Stimulated activated naive CD8-positive, alpha-beta T cell treated with anti-CD3 and anti-CD28 coated beads, Interleukin-15, amount 100 ng/mL, for 72 hours (primary cell): ENCODE measurements at regions not wholly inside any gene's neighbourhood (a gene's known extent, or its start where the extent isn't known, plus 50 kb on each side); places are given as distances from the start of the nearest gene placed in this dataset.
A peak's percentile ranks its signal among the peaks of the same experiment; 100 is the strongest.

Experiments
- ATAC-seq: fragments of 150-1000 bp; cut with Tn5 transposase; 2 replicates; pipeline ENCODE4 v1.10.0; 2021; ENCODE audit warnings: mild to moderate bottlenecking, moderate library complexity
- DNase-seq, 2 donors: peaks; one replicate each; pipeline ENCODE4 v3.0.0; 2021 to 2022
- H3K27ac Mint-ChIP-seq, 2 donors: one replicate each; pipeline ENCODE4 v1.8.0; 2022; ENCODE audit warnings: mild to moderate bottlenecking in 2 of 2, mixed read lengths in 2 of 2, moderate library complexity in 2 of 2
- H3K27me3 Mint-ChIP-seq: one replicate; pipeline ENCODE4 v1.8.0; 2022; ENCODE audit warnings: mixed read lengths
- H3K4me1 Mint-ChIP-seq: one replicate; pipeline ENCODE4 v1.8.0; 2022; ENCODE audit warnings: mild to moderate bottlenecking, mixed read lengths
- H3K4me3 Mint-ChIP-seq, 2 donors: one replicate each; pipeline ENCODE4 v1.8.0; 2022; ENCODE audit warnings: mild to moderate bottlenecking in 2 of 2, mixed read lengths in 2 of 2, moderate library complexity in 1 of 2
- H3K9me3 Mint-ChIP-seq, 2 donors: one replicate each; pipeline ENCODE4 v1.8.0; 2022; ENCODE audit warnings: mixed read lengths in 2 of 2

DNA sequence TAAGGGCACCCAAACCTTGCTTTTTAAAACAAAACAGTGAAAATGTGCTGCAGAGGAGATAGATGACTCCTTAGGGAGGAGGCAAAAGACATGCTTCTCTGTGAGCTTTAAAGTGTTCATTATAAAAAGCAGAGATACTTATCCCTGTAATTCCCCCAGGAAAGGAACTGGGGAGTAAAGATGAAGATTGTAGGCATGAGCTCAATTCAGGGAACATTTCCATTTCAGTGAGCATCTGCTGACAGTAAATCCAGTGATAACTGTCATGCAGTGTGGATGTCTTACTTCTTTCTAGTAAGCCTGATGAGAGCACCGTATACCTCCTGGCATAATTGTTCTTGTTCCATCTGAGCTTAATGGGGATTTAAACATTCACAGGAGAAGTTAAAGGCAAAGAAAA is 1296.5 kb downstream of the MRPL39 start:
- no peaks in the 10 kb centered on the region for H3K4me1 Mint-ChIP-seq
- ATAC-seq (no peak), DNase-seq (no peak)
- no peak overlapping the region for H3K4me3 Mint-ChIP-seq
- H3K27ac Mint-ChIP-seq: no peak overlapping the region
- H3K27me3 Mint-ChIP-seq: no peaks in the 10 kb centered on the region
- no peaks in the 10 kb centered on the region for H3K9me3 Mint-ChIP-seq

- H3K27ac Mint-ChIP-seq: no peak overlapping the region
- DNase-seq (no peak), ATAC-seq (no peak)
- H3K27me3 Mint-ChIP-seq: no peaks in the 10 kb centered on the region
- H3K9me3 Mint-ChIP-seq: no peaks in the 10 kb centered on the region
- H3K4me1 Mint-ChIP-seq: no peaks in the 10 kb centered on the region
- H3K4me3 Mint-ChIP-seq: no peak overlapping the region
Measured at GRCh38 chr21:24308183-24308582, 1299.1 kb downstream of the MRPL39 start.

GRCh38 chr21:24302400-24302799 is 1304.9 kb downstream of the MRPL39 start:
- Mint-ChIP-seq H3K27ac (no peak overlapping the region), H3K4me1 (no peaks in the 10 kb centered on the region), H3K27me3 (no peaks in the 10 kb centered on the region), H3K9me3 (no peaks in the 10 kb centered on the region), H3K4me3 (no peak overlapping the region)
- DNase-seq (no peak), ATAC-seq (no peak)

DNA sequence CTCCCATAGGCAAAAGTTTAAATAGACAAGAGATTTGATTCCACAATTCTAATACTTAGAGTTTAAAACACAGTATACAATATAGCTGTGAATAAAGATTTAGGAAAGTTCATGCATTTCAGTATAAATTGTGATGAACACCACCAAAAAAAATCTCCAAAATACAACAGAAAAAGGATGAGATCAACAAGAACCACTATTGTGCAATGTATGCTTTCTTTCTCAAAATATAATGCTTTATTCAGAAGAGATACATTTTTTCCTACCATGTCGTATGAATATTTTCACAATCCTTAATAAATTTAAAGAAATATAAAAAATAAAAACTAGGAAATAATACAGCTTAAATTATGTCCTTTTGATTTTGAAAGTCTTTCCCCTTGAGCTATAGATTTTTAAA is 1309.2 kb downstream of the MRPL39 start:
- Mint-ChIP-seq H3K27me3 (no peaks in the 10 kb centered on the region), H3K4me3 (no peak overlapping the region), H3K9me3 (no peaks in the 10 kb centered on the region), H3K27ac (no peak overlapping the region), H3K4me1 (no peaks in the 10 kb centered on the region)
- DNase-seq (no peak), ATAC-seq (no peak)

- H3K27ac Mint-ChIP-seq: peak overlapping the region in 1 of 2 donors; percentile 44
- no peak for ATAC-seq
- no peaks in the 10 kb centered on the region for H3K27me3 Mint-ChIP-seq
- no peak overlapping the region for H3K4me3 Mint-ChIP-seq
- peaks cover 9% of the 10 kb centered on the region for H3K4me1 Mint-ChIP-seq
- no peak for DNase-seq
- H3K9me3 Mint-ChIP-seq: no peaks in the 10 kb centered on the region
Measured at GRCh38 chr21:24294171-24294570, 1313.1 kb downstream of the MRPL39 start.

DNA sequence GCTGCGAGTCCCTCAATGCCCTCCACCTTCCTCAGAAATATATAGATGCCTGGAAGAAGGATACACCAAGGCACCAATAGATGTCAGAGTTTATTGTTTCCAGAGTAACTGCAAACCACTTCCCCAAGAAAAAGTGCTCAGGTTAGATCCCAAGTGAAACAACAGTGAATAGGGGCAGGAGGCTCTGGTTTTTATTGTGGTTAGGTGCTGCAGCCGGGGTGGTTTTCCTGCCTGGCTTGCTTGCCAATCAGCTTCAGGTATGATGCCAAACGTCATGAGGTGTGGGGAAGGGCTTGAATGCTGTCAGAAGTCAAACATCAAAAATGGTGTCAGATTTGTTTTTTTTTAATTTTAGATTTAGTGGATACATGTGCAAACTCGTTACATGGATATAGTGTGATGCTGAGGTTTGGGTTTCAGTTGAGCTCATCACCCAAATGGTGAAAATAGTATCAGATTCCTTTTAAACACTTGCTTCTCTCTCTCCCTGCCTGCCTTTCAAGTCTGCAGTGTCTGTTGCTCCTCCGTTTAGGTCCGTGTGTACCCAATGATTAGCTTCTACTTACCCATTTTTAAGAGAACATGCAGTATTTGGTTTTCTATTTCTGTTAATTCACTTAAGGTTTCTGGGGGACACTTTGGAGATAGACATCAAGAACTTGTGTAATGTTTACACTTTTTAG is 1317.0 kb downstream of the MRPL39 start:
- Mint-ChIP-seq H3K4me1 (peaks cover 9% of the 10 kb centered on the region), H3K27ac (peak overlapping the region in 1 of 2 donors; percentile 94), H3K4me3 (peak overlapping the region; percentile 58 to 67), H3K27me3 (no peaks in the 10 kb centered on the region), H3K9me3 (no peaks in the 10 kb centered on the region)
- peak; percentile 20 to 58 for DNase-seq
- ATAC-seq: peak; percentile 99

- Mint-ChIP-seq H3K4me1 (peaks cover 9% of the 10 kb centered on the region), H3K9me3 (no peaks in the 10 kb centered on the region), H3K27me3 (no peaks in the 10 kb centered on the region), H3K27ac (peak overlapping the region in 1 of 2 donors; percentile 19), H3K4me3 (no peak overlapping the region)
- ATAC-seq (no peak), DNase-seq (no peak)
Measured at GRCh38 chr21:24289539-24289938, 1317.7 kb downstream of the MRPL39 start.

- ATAC-seq (no peak), DNase-seq (no peak)
- Mint-ChIP-seq H3K4me3 (no peak overlapping the region), H3K27me3 (no peaks in the 10 kb centered on the region), H3K27ac (no peak overlapping the region), H3K9me3 (no peaks in the 10 kb centered on the region), H3K4me1 (no peaks in the 10 kb centered on the region)
Measured at GRCh38 chr21:24280596-24280995, 1326.7 kb downstream of the MRPL39 start.

DNA sequence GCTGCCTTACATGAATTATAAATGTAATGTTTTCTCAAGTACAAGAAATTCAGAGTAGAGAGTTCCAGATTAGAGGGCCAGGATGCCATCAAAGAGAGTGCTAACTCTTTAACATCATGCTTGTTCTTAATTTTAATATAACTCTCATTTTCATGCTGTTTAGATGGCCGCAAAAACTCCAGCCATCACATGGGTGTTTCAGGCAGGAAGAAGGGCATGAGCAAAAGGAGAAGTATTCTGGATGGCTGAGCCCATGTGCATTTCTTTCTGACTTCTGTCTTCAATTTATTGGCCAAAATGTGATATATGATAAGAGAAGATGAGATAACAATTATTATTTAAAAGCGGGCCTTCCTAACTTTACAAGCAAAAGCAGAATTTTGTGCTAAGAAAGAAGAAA is 1328.6 kb downstream of the MRPL39 start:
- Mint-ChIP-seq H3K9me3 (no peaks in the 10 kb centered on the region), H3K4me1 (no peaks in the 10 kb centered on the region), H3K4me3 (no peak overlapping the region), H3K27me3 (no peaks in the 10 kb centered on the region), H3K27ac (no peak overlapping the region)
- DNase-seq (no peak), ATAC-seq (no peak)

GRCh38 chr21:24276204-24276603 is 1331.1 kb downstream of the MRPL39 start:
- Mint-ChIP-seq H3K9me3 (no peaks in the 10 kb centered on the region), H3K4me1 (peaks cover 6% of the 10 kb centered on the region), H3K4me3 (no peak overlapping the region), H3K27me3 (no peaks in the 10 kb centered on the region), H3K27ac (no peak overlapping the region)
- DNase-seq (no peak), ATAC-seq (no peak)

DNA sequence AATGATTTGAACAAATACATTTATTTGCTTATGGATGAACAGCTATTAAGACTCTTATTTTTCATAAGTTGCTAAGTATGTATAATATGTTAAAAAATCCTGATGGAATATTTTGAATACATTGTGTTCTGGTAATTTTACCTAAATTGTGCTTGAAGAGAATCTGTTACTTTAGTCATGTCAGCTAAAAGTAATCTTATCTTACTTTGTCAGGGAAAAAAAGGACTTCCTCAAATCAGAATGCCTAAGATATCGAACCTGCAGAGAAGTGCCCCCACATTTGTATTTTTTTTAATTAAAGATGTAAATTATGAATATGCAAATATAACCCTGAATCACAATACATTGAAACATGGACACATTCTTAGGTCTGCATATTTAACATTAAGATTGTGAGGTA is 1331.7 kb downstream of the MRPL39 start:
- H3K27me3 Mint-ChIP-seq: no peaks in the 10 kb centered on the region
- H3K4me3 Mint-ChIP-seq: no peak overlapping the region
- ATAC-seq: no peak
- no peak for DNase-seq
- no peak overlapping the region for H3K27ac Mint-ChIP-seq
- peaks cover 6% of the 10 kb centered on the region for H3K4me1 Mint-ChIP-seq
- H3K9me3 Mint-ChIP-seq: no peaks in the 10 kb centered on the region

DNA sequence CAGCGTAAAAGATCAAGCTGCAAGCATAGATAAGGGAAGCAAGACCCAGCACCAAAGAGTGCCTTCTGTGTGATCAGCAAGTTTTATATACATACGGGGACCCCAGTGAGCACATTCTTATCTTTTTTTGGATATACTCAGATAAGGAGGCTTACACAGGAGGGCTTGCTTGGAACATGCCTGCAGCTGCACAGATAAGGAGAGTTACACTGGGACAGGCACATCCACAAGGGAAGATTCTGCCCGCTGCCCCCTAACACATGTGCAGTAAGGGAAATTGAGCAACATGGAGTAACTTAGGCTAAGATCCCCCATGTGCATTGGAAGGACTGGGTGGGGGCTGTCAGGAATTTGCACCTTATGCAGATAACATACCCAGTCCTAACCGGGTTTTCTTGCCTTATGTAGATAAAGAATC is 1334.8 kb downstream of the MRPL39 start:
- no peaks in the 10 kb centered on the region for H3K9me3 Mint-ChIP-seq
- H3K4me1 Mint-ChIP-seq: peaks cover 6% of the 10 kb centered on the region
- no peak overlapping the region for H3K27ac Mint-ChIP-seq
- ATAC-seq (no peak), DNase-seq (no peak)
- H3K4me3 Mint-ChIP-seq: no peak overlapping the region
- no peaks in the 10 kb centered on the region for H3K27me3 Mint-ChIP-seq

DNA sequence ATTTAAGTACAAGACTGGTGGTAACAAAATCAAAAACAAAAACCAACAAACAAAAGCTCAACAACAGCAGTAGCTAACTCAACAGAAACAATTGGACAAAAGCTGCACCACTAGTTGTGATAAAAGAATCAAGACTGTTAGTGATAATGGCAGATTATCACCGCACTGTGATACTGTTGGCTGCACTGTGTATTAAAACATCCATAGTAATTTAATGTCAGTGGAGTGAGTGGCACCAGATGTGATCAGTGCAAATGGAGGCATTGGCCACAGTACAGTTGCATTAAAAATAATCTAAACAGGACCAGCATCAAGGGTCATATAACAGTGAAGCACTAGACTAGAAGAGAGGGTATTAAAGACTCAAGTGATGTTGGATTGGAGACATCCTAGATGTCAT is 1341.3 kb downstream of the MRPL39 start:
- H3K9me3 Mint-ChIP-seq: peaks cover under 1 to 1% of the 10 kb centered on the region in 2 donors
- no peak for ATAC-seq
- H3K27ac Mint-ChIP-seq: no peak overlapping the region
- H3K4me1 Mint-ChIP-seq: no peaks in the 10 kb centered on the region
- H3K27me3 Mint-ChIP-seq: no peaks in the 10 kb centered on the region
- no peak for DNase-seq
- no peak overlapping the region for H3K4me3 Mint-ChIP-seq

- no peak for DNase-seq
- Mint-ChIP-seq H3K27ac (no peak overlapping the region), H3K27me3 (no peaks in the 10 kb centered on the region), H3K4me1 (no peaks in the 10 kb centered on the region), H3K9me3 (peaks cover 6 to 12% of the 10 kb centered on the region in 2 donors), H3K4me3 (no peak overlapping the region)
- ATAC-seq: no peak
Measured at GRCh38 chr21:24260751-24261150, 1346.5 kb downstream of the MRPL39 start.

DNA sequence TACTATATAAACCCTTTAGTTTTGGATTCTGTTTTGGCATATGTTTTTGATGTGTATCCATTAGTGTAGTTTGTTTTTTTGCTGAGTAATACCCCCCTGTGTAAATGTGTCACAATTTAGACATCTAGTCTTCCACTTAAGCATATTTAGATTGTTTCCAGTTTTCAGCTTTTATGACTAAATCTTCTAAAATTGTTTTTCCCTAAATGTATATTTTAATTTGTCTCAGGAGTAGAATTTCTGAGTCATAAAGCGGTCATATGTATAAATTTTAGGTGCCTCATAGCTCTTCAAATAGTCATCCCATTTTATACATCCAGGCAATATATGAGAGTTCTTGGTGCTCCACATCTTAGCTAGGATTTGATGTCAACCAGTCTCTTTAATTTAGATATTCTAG is 1348.0 kb downstream of the MRPL39 start:
- peaks cover 6 to 12% of the 10 kb centered on the region in 2 donors for H3K9me3 Mint-ChIP-seq
- DNase-seq: no peak
- H3K4me3 Mint-ChIP-seq: no peak overlapping the region
- no peak overlapping the region for H3K27ac Mint-ChIP-seq
- ATAC-seq: no peak
- H3K27me3 Mint-ChIP-seq: no peaks in the 10 kb centered on the region
- no peaks in the 10 kb centered on the region for H3K4me1 Mint-ChIP-seq

GRCh38 chr21:24255591-24255990 is 1351.7 kb downstream of the MRPL39 start:
- H3K4me1 Mint-ChIP-seq: no peaks in the 10 kb centered on the region
- peak in 1 of 2 donors; percentile 41 for DNase-seq
- no peak overlapping the region for H3K4me3 Mint-ChIP-seq
- H3K27ac Mint-ChIP-seq: peak overlapping the region; percentile 64 to 74
- H3K9me3 Mint-ChIP-seq: peaks cover 2 to 7% of the 10 kb centered on the region in 2 donors
- no peaks in the 10 kb centered on the region for H3K27me3 Mint-ChIP-seq
- ATAC-seq: peak; percentile 83

DNA sequence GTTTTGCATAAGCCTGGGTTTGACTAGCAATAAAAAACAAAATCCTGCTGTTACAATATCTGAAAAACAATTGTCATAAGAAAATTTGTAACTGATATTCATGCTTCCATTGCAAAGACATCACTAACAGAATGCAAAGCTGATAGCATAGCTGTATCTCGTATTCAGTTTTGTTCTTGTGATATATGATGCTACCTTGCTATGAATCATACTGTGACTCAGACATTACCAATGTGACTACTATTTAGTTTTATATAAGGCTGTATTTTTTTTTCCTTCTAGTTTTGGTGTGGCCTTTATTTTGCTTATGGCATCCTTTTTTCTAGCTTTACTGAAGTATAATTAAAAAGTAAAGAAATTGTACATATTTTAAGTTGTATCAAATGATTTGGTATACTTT is 1381.8 kb downstream of the MRPL39 start:
- Mint-ChIP-seq H3K9me3 (no peaks in the 10 kb centered on the region), H3K27ac (no peak overlapping the region), H3K27me3 (no peaks in the 10 kb centered on the region), H3K4me3 (no peak overlapping the region), H3K4me1 (no peaks in the 10 kb centered on the region)
- DNase-seq (no peak), ATAC-seq (no peak)
